ENCODE measurements at regions not wholly inside any gene's neighbourhood (a gene's known extent, or its start where the extent isn't known, plus 50 kb on each side); places are given as distances from the start of the nearest gene placed in this dataset.
A peak's percentile ranks its signal among the peaks of the same experiment; 100 is the strongest.

- no peak for TF ChIP-seq FOXA3 (CRISPR knock-in tag; conservative IDR thresholded peaks at IDR 0.05 in 1 of 2, IDR thresholded peaks at IDR 0.05 in 1 of 2)
Measured at GRCh38 chr5:159400476-159400875, 70.2 kb upstream of the IL12B start (continued).

GRCh38 chr5:159402311-159402710 lies 72.0 kb upstream of the IL12B start:
- intact Hi-C loops (cut with micrococcal nuclease) (no loop called here), in situ Hi-C loops (cut with MboI) (no loop called here)
- 0% methylated on average over 1 of the region's 1 CpG for WGBS (ENCODE audit: insufficient coverage, low coverage, missing lambda C conversion rate)
- POLR2A ChIA-PET, result interaction anchor here (0.6 to 1.3 kb wide), 2 partner anchors 10 to 889 kb away, joined by 3 to 5 read pairs; no protein-coding TSS in a partner anchor
- CTCF ChIA-PET (ENCODE audit: low intra/inter-chr PET ratio), result no interaction called here
- no peak overlapping the region for H3K27ac ChIP-seq (ENCODE audit: extremely low read depth, low read depth, low read length)
- no peaks in the 10 kb centered on the region for H3K9me3 ChIP-seq (replicated peaks; ENCODE audit: control insufficient read depth, insufficient read depth, low read depth, low read length)
- H3K27me3 ChIP-seq (ENCODE audit: control insufficient read depth in 2 of 2, insufficient read depth in 2 of 2, low read length in 2 of 2), result peaks cover 6 to 14% of the 10 kb centered on the region in 2 experiments; a peak in 2 of 5 replicates
- no peaks in the 10 kb centered on the region for H3K79me2 ChIP-seq (ENCODE audit: control insufficient read depth, insufficient read depth, low read length)
- TF ChIP-seq ZBTB33 (CRISPR knock-in tag; IDR thresholded peaks at IDR 0.05) (no peak), FOXJ2 (tag; IDR thresholded peaks at IDR 0.05) (no peak), MBD2 (IDR thresholded peaks at IDR 0.05; ENCODE audit: borderline replicate concordance, low read depth) (no peak), ZNF707 (CRISPR knock-in tag; conservative IDR thresholded peaks at IDR 0.05) (no peak), NFIC (IDR thresholded peaks at IDR 0.05) (peak; percentile 48)
- no peak overlapping the region for H3K4me2 ChIP-seq (ENCODE audit: insufficient read depth, low read length)
- no peak overlapping the region for H2AFZ ChIP-seq (ENCODE audit: low read depth, low read length)
- no peaks in the 10 kb centered on the region for H3K9me1 ChIP-seq (ENCODE audit: control insufficient read depth, insufficient read depth, low read length)
- DNase-seq (ENCODE audit: extremely low read depth in 1 of 4, low spot score in 3 of 4), result no peak
- H3K4me3 ChIP-seq, result no peak overlapping the region
- no peaks in the 10 kb centered on the region for H3K4me1 ChIP-seq (replicated peaks in 1 of 2; ENCODE audit: control insufficient read depth in 2 of 2, insufficient read depth in 2 of 2, low read length in 2 of 2)
- no peak for ATAC-seq
- no peak for FAIRE-seq
- H3K9ac ChIP-seq (ENCODE audit: insufficient read depth in 1 of 2, low read depth in 2 of 2, low read length in 2 of 2), result no peak overlapping the region
- no peaks in the 10 kb centered on the region for H4K20me1 ChIP-seq (replicated peaks; ENCODE audit: control insufficient read depth, insufficient read depth, low read length)
- no TSS peak for BruUV-seq (replicated peaks)
- no peaks in the 10 kb centered on the region for H3K36me3 ChIP-seq (ENCODE audit: control insufficient read depth, insufficient read depth, low read length)
